Fibroblast of lung (primary cell): ENCODE measurements at regions not wholly inside any gene's neighbourhood (a gene's known extent, or its start where the extent isn't known, plus 50 kb on each side); places are given as distances from the start of the nearest gene placed in this dataset.

Source experiments
- EZH2 ChIP-seq: IDR thresholded peaks from 2 replicates; pipeline ENCODE4 v1.5.1; 2012; ENCODE audit warnings: low read length, control low read depth, mild to moderate bottlenecking; ENCODE audit errors: missing control alignments
- TF ChIP-seq, protein P1 (sequence below), 2 donors: IDR thresholded peaks in 1 of 2; conservative IDR thresholded peaks in 1 of 2; 1 replicate in 1 of 2; 2 replicates in 1 of 2; pipeline ENCODE4 v1.5.1; 2011 to 2012; ENCODE audit warnings: low read length in 2 of 2, control low read depth in 1 of 2, inconsistent platforms in 1 of 2, low read depth in 1 of 2, mild to moderate bottlenecking in 1 of 2

DNA sequence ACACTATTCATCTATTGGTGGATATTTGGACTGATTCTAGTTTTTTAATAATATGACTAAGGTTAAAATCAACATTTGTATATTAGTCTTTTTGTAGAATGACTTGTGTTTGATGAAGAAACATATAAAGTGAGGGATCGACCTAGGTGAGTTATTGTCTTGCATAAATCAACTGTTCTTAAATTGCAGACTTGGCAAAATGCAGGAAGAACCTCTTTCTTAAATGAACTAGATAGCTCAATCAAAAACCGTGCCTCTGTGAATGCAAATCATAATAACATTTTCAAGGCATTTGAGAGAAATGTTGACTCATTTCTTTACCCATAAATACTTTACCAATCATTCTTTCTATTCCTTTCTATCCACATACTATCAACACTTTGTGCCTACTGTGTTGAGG, 101.5 kb upstream of the ANK3 start:
- TF ChIP-seq, protein P1, sequence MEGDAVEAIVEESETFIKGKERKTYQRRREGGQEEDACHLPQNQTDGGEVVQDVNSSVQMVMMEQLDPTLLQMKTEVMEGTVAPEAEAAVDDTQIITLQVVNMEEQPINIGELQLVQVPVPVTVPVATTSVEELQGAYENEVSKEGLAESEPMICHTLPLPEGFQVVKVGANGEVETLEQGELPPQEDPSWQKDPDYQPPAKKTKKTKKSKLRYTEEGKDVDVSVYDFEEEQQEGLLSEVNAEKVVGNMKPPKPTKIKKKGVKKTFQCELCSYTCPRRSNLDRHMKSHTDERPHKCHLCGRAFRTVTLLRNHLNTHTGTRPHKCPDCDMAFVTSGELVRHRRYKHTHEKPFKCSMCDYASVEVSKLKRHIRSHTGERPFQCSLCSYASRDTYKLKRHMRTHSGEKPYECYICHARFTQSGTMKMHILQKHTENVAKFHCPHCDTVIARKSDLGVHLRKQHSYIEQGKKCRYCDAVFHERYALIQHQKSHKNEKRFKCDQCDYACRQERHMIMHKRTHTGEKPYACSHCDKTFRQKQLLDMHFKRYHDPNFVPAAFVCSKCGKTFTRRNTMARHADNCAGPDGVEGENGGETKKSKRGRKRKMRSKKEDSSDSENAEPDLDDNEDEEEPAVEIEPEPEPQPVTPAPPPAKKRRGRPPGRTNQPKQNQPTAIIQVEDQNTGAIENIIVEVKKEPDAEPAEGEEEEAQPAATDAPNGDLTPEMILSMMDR (conservative IDR thresholded peaks at IDR 0.05 in 1 of 2, IDR thresholded peaks at IDR 0.05 in 1 of 2; ENCODE audit: low read depth in 1 of 2, low read length in 2 of 2), result no peak
- TF ChIP-seq EZH2, result no peak
